C4-2B (cell line): ENCODE measurements at regions not wholly inside any gene's neighbourhood (a gene's known extent, or its start where the extent isn't known, plus 50 kb on each side); places are given as distances from the start of the nearest gene placed in this dataset.

Experiments used
- CTCF ChIP-seq: fragments of 450-650 bp; conservative IDR thresholded peaks from 2 replicates; pipeline ENCODE4 v1.5.1; 2017; ENCODE audit warnings: mild to moderate bottlenecking
- ZFX ChIP-seq: fragments of 450-650 bp; IDR thresholded peaks from 2 replicates; pipeline ENCODE4 v1.6.1; 2017

GRCh38 chr6:66555082-66555481 is 848.1 kb upstream of the EYS start:
- TF ChIP-seq CTCF (no peak), ZFX (no peak)
